Activated CD4-positive, CD25-positive, alpha-beta regulatory T cell treated with anti-CD3 and anti-CD28 coated beads, Interleukin-2, amount 50 U/mL, for 16 hours (primary cell): ENCODE measurements at regions not wholly inside any gene's neighbourhood (a gene's known extent, or its start where the extent isn't known, plus 50 kb on each side); places are given as distances from the start of the nearest gene placed in this dataset.

Source experiments
- DNase-seq: peaks from one replicate; pipeline ENCODE4 v3.0.0-alpha.2; 2020; ENCODE audit warnings: low read depth, low spot score

DNA sequence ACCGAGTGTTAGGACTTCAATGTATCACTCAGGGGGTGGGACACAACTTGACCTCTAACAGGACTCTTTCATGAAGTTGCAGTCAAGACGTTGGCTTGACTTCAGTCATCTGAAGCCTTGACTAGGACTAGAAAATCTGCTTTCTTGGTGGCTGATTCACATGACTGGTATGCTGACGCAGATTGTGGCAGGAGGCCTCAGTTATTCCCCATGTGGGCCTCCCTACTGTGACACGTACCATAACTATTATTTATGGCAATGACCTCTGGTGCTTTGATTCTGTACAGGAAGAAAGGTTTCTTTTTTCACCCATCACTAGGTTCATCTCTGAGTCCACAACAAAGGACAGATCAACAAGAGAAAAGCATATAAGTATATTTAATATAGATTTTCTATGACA lies 270.4 kb downstream of the NEDD1 start:
- no peak for DNase-seq

DNA sequence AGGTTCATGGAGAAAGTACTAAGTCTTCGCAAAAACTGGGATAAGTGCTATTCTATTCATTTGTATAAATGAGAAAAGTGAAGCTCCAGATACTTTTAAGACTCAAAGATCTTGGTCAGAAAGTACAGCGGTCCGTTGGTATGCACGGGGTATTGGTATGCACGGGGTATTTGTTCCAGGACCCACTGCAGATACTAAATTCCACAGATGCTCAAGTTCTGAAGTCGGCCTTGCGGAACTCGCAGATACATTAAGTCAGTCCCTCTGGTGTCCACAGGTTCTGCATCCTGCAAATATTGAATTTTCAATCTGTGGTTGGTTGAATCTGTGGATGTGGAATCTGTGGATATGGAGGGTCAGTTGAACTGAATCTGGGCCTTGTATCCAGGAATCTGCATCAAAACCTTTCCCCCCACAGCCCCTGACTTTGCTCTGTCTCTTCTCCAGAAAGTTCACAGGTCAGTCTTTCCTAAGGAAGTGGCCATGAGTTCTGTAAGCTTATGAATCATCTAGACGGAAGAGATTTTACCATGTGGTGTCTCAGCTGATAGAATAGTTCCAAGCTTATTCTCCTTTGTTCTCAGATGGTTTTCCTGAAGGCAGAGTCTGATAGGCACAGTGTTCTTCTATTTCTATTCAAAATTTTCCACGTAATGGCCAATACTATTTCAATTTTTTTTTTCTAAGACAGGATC lies 274.7 kb downstream of the NEDD1 start:
- DNase-seq = no peak

DNA sequence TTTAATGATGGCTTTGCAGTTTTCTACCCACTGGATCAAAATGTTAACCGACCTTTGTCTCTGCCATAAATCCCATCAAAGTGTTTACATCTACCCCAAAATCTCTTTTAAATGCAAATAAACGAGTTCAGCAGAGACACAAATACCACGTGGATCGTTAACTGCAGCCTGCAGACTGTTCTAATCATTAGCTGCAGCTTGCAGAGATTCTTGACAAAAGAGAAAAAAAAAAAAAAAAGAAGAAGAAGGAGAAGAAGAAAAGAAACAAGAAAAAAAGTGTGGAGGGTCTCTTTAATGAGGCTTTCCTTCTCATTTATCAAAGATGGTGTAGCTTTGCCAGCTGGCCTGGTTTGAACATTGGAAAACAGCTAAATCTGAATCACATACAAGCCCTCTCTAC lies 275.7 kb downstream of the NEDD1 start:
- DNase-seq = no peak

DNA sequence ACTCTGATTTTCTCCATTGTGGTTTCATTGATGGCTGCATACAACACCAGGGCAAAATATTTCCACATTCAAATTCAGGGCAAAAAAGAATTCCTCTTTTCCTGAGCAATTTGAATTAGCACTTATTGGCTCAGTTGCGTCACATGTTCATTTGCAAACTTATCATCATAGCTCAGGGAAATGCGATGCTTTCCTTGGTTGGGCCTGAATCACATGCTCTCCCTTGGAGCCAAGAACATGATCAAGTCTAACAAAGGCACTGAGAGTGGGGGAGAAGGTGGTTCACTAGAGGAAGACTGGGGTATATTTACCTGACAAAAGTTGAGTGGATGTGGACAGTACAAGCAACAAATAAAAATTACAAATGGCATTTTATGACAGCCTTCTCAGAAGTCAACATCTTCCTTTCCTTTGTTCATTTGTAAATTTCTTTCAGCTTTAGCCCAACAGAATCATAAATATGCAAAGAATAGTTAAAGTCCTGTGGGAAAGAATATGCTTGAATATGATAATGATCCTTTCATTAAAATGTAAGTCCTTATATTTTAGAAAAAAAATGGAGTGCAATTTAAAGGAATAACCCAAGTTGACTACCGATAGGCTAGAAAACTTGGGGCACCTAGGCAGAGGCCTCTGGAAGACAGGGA lies 277.2 kb downstream of the NEDD1 start:
- no peak for DNase-seq

DNA sequence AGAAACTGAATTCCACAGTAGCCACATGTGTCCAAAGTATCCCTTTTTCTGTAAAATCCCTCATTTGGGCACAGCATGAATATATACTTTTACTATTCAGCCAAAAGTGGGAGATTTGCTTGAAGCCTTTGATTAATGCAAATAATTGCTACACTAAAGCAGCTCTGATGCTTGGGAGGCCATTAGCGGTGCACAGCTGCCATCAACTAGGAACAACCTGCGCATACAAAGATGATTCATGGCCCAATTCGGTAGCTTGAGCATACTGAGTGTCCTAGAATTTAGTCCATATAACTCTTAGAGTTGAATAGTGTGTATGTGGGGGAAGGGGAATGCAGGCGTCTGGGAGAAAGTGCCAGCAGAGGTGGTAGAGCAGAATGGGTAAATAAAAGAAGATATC lies 277.0 kb upstream of the RMST start:
- DNase-seq = no peak

DNA sequence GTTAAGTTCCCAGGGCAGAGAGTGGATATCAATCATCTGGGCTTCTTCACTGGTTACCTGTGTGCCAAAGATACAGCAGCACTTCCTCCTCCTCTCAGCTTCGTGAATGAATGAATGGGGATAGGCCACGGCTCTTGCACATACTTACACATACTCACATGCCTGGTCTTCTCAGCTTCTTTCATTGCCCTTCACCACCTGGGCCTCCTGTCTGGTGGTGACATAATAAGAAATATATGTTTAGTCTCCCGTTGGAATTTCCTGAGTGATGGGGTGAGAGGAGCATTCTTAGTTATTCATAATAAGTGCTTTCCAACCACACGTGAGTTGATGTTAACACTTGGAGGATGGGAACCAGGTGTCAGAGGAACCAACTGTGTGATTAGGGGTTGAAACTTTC lies 268.1 kb upstream of the RMST start:
- DNase-seq = no peak

DNA sequence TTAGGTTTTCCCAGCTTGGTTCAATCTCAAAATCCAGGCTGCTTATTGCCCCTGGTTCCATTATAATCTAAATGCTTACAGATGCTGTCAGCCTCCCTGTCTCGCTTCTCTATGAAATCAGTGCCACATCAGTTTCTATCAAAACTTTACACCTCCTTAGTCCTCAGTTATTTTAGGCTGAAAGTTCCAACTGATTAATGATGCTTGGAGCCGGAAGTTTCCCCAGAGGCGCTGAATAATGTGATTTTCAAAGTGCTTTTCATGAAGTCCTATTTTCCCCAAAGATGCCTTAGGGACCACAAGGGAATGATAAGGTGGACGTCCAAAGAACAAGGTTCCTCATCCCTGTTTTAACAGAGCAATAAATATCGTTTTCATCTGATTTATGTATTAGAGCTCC lies 262.4 kb upstream of the RMST start:
- no peak for DNase-seq

DNA sequence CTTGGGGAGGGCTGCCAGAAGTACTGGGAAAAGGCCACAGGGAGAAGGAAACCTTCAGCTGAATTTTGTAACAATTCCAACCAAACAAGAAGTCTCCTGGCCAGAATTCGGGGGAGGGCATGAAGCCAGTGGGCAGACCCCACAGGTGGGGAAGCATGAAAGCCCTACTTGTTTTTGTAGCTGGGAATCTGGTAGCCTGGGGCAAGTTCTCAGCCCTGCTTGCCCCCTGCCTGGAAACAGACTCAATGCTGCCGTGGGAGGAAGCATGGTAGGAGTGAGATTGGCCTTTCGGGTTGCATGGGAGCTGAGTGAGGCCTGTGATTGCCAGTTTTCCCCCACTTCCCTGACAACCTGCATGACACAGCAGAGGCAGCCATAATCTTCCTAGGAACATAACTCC lies 259.2 kb upstream of the RMST start:
- DNase-seq = no peak

DNA sequence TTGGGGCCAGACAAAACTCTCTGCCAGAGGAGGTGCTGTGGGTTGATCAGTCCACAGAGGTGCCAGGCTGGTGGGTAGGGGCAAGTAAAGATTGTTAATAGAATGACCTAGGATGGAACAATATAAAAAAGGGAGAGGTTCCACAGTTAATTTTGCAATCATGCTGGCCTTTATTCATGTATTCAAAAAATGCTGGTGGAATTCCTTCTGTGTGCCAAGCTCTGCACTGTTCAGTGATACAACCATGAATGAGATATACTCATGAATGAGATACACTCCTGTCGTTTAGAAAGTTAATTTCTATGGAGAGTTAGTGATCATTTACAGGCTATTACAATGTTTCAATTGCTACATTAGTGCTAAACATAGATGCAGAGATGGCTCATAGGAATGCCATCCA lies 252.6 kb upstream of the RMST start:
- no peak for DNase-seq

DNA sequence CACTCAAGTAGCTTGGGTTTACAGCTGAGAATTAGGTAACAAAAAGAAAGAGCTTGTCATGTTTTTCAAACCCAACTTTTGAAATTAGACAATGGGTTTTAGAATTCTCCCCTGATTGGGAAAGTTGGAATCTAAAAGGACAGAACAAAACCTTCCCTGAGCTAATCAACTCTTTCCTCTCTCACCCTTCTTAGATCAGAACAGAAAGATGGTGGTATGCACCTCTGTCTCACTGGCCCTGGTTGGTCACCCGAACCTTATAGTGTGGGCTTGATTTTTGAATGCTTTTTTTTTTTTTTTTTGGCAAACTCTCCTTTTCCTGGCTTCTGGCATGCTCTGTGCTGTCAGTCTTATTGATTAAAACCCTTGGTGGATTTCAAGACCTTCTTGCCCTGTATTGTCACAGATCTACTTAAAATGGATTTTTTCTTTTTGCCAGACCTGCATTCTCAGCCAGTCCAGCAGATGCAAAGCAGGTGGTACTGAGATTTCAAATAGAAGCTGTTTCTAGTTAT lies 251.1 kb upstream of the RMST start:
- no peak for DNase-seq

DNA sequence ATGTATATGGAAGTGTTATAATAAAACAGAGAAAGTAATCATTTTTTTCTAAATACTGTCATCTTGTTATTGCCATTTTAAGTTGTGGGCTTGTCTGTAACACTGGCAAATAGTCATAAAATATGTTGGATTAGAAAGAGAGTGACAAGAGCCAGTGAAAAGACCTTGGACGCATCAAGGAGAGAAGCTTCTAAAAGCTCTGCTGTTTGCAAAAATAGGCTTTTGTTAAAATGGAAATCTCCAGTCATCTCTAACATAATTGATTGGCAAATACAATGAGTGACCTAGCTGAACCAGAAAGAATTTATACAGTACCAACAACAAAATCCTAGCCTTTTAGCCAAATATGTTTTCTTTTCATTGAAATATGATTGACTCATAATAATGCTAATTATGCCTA lies 245.8 kb upstream of the RMST start:
- no peak for DNase-seq

DNA sequence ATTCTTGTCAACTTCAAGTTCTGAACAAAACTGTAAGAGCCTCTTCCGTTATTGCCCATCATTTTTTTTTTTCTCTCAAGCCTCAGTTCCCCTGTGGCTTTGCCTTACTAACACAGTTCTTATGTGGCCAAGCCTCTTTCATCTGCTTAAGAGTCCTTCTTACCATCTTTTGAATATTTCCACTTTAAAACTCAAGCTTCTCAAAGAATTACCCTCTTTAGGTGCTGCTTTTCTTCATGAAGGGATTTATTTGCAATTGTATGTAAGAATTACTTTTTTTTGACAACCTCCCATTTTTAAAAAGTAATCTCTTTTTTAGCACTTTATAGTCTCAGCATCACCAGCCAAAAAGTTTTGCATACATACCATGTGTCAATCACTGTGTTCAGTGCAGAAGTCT lies 240.2 kb upstream of the RMST start:
- no peak for DNase-seq

DNA sequence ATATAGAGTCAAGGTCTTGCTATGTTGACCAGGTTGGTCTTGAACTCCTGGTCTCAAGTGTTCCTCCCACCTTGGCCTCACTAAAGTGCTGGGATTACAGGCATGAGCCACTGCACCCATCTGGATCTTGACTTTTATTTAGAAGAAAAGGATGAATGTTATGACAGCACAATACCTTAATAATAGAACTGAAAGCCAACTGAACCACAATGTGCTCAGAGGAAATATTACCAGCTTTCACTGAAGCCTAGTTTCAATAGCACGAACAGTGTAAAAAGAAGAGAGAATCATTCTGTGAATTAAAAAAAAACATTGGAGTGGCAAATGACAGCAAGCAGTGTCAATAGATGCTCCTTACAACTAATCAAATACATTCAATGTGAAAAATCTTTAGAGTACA lies 239.2 kb upstream of the RMST start:
- DNase-seq = no peak

DNA sequence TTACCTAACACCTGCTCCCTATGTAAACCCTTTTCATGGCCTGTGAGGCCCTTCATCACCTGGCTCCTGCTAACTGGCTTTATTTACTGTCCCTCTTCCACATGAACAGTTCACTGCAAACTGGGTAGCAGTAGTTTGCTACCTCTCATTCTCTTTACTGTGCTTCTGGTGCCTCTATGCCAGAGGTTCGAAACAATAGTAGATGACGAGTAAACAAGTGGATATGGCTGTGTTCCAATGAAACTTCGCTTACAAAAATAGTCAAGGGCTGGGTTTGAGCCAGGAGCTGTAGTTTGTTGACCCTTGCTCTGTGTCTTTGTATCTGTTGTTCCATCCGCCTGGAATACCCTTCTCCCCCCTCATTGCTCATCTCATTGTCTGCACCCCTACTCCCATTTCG lies 233.6 kb upstream of the RMST start:
- DNase-seq = no peak

DNA sequence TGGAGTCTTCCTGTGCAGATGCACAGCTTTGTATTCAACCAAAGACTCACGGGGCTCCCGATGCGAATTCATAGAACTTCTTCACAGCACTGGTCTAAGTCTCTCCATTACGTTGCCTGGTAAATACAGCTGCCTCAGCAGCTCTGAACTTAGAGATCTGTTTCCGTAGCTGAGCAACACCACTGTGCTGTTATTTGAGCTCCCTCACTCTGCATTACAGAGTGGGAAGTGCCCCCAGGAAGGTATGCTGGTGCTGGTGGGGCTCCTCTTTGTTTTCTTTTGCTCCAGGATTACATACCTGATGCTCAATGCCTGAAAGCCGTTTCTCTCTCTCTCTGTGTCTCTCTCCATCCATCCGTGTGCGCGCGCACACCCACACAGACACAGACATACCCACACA lies 227.5 kb upstream of the RMST start:
- no peak for DNase-seq

DNA sequence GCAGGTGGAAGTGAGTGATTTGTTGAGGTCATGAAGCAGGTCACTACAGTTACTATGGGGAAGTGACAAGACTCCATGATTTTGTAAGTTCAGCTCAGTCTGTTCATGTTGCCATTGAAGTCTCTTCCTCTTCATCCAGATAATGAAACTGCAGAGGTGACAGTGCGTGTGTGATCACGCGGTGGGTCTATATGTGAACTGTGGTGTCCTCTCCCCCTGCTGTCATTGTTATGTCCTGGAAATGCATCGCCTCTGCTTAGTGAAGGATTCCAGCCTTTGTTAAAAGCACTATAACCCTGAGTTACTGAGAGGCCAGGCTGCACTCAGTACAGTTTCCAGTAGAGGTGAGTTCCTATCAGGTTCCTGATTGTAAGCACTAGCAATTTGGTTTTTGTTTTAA lies 216.2 kb upstream of the RMST start:
- no peak for DNase-seq

DNA sequence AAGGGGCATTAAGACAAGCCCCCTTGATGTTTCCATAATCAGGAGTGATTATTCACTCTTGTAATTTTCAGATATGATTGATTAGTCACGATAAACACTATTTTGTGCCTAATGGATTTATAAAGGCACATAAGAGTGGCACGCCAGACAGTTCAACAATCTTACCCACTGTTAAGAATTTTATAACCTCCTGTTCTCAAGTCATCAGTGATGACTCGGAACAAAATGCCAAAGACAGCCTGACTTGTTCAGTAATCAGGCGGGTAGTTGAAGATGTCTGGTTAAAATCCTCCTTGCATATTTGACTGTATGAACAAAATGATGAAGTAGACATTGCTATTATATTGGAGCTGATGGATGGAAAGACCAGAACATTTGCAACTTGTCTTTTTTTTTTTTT lies 212.1 kb upstream of the RMST start:
- DNase-seq = no peak

DNA sequence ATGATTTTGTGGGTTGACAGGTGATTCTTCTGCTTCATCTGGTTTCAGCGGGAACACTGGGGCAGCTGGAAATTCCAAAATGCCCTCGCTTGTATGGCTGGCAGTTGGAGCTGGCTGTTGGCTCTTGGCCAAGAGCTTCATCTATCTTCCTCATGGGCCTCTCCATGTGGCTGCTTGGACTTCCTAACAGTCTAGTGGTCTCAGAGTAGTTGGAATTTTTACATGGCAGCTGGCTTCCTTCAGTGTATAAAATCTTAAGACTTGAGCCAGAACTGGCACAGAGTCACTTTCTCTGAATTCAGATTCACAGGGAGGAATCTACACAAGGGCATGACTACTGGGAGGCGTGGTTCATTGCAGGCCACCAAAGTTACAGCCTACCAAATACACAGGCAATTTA lies 204.9 kb upstream of the RMST start:
- no peak for DNase-seq

DNA sequence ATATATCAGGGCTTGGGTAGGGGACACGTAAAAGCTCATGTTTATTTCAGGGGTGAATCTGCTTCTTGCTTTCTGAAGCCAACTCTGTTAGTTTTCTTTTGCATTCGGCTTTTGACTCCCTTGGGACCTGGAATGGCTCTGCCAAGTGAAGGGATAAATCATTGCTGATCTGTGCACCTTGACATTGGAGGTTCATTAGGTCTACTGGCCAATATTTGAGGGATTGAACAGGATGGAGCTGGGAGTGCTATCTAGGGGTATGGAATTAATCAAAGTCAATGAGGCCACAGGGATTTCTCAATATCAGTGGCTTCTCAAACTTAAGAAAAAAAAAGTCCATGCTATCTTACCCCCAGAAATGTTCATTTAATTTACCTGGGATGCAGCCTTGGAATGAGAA lies 203.5 kb upstream of the RMST start:
- no peak for DNase-seq

DNA sequence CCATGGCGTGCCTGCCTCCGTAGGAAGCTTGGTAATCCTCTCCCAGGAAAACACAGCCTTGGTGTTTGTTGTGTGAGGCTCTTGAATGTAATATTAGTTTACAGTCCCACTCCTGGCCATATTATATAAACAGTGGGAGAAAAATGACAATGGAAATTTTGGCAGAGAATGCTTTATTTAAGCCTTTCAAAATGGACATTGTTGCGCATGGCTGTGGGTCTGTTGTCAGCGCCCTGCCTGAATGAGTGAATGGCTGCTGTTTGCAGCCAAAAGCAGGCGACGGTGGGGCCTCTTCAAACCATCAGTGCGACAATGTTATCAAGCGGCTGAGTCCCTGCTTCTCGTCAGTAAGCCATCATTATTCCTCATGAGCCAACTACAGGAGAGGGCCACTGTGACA lies 201.8 kb upstream of the RMST start:
- DNase-seq = no peak

DNA sequence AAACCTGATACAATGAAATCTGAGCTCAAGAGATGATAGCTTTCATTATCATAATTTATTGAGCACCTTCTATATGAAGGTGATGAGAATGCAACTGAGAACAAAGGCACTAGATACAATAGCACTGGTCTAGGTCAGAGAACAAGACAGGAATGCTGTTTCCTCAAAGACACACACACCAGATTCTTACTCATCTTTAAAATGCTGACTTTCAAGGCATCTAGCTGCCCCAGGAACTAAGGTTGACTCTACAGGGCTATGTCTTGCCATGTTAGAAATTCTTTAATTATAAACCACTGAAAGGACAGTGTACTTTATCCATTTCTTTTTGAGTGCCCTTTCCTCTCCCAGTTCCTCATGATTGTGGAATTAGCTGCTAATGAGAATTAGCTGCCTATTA lies 195.4 kb upstream of the RMST start:
- DNase-seq = no peak

DNA sequence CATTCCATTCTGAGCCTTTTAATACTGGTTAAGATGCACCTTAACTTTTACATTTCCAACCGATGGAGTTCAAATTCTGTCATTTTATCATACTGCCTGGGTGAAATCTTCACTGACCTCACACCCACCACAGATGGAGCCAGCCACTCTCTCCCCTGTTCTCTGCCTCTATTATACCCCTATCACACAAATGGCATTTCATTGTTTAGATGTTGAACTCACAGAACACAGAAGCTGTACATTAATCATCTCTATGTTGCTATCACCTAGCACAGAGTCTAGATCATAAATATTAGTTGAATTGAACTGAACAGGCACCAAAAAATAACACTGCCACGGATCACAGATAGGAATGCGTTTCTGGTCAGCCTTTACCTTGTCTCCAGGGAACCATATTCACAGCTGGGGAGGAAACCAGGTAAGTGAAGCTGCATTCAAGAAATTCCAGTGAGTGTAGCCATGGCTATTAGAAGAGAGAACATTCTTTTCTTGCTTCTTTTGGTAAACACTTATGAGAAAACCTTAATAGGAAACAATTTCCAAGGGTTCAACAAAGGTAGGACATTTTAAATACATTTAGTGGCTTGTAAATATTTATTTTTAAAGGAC lies 194.9 kb upstream of the RMST start:
- no peak for DNase-seq

DNA sequence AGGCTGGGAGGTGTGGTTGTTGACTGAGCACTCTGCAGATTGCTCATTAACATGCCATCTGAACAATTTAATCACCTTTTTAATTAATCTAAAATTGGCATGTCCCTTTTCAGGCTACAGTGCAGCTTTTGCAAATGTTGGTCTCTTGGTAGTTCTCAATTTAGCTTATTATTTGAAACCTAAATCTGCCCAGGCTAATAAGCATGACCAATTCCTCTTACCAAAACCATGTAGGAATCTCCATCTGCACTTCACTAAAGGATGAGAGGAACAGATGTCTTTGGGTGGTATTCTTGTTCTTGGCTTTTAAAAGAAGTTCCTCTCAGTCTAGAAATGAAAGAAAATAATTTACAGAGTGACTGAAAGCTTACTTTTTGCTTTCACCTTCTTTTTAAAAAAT lies 190.1 kb upstream of the RMST start:
- DNase-seq = no peak
